Fibroblast of lung (primary cell): ENCODE measurements at regions not wholly inside any gene's neighbourhood (a gene's known extent, or its start where the extent isn't known, plus 50 kb on each side); places are given as distances from the start of the nearest gene placed in this dataset.

Source experiments
- DNase-seq, 2 donors: peaks; one replicate each; pipeline versions ENCODE4 v3.0.0 to v3.0.0-alpha.2; 2010; ENCODE audit warnings: low read depth in 2 of 2
- H2AFZ ChIP-seq: 2 replicates; pipeline ENCODE4 v1.5.1; 2012; ENCODE audit warnings: low read length, control low read depth, inconsistent platforms
- H3K27ac ChIP-seq: 2 replicates; pipeline ENCODE4 v1.5.1; 2011; ENCODE audit warnings: low read length, control low read depth; ENCODE audit not compliant: insufficient read depth
- H3K27me3 ChIP-seq: 2 replicates; pipeline ENCODE4 v1.5.1; 2011; ENCODE audit warnings: mild to moderate bottlenecking, low read length; ENCODE audit not compliant: control insufficient read depth, insufficient read depth
- H3K36me3 ChIP-seq: 2 replicates; pipeline ENCODE4 v1.5.1; 2011; ENCODE audit warnings: low read length; ENCODE audit not compliant: control insufficient read depth, insufficient read depth
- H3K4me1 ChIP-seq: 2 replicates; pipeline ENCODE4 v1.5.1; 2011; ENCODE audit warnings: low read length; ENCODE audit not compliant: control insufficient read depth, insufficient read depth; ENCODE audit errors: extremely low read depth
- H3K4me2 ChIP-seq: 2 replicates; pipeline ENCODE4 v1.5.1; 2011; ENCODE audit warnings: low read length, control low read depth; ENCODE audit not compliant: insufficient read depth; ENCODE audit errors: extremely low read depth
- H3K4me3 ChIP-seq, 4 experiments: fragments of 200-600 bp in 1 of 4; sonication (generic) in 1 of 4; replicated peaks in 1 of 4; 2 replicates each; pipeline ENCODE4 v1.5.1; 2011 to 2016; ENCODE audit warnings: low read length in 4 of 4, low read depth in 3 of 4, mild to moderate bottlenecking in 3 of 4, control low read depth in 2 of 4, inconsistent platforms in 1 of 4, mixed read lengths in 1 of 4; ENCODE audit not compliant: insufficient read depth in 1 of 4; ENCODE audit errors: control extremely low read depth in 1 of 4
- H3K79me2 ChIP-seq: 2 replicates; pipeline ENCODE4 v1.5.1; 2012; ENCODE audit warnings: mild to moderate bottlenecking, low read length, inconsistent platforms; ENCODE audit not compliant: control insufficient read depth, insufficient read depth
- H3K9ac ChIP-seq: 2 replicates; pipeline ENCODE4 v1.5.1; 2011; ENCODE audit warnings: mild to moderate bottlenecking, low read length, control low read depth; ENCODE audit not compliant: insufficient read depth
- H3K9me3 ChIP-seq: 2 replicates; pipeline ENCODE4 v1.5.1; 2012; ENCODE audit warnings: low read depth, low read length; ENCODE audit not compliant: control insufficient read depth, insufficient read depth
- H4K20me1 ChIP-seq: 2 replicates; pipeline ENCODE4 v1.5.1; 2011; ENCODE audit warnings: low read length; ENCODE audit not compliant: control insufficient read depth, insufficient read depth; ENCODE audit errors: extremely low read depth
- CTCF ChIP-seq, 2 donors: IDR thresholded peaks in 1 of 2; conservative IDR thresholded peaks in 1 of 2; 1 replicate in 1 of 2; 2 replicates in 1 of 2; pipeline ENCODE4 v1.5.1; 2011 to 2012; ENCODE audit warnings: low read length in 2 of 2, control low read depth in 1 of 2, inconsistent platforms in 1 of 2, low read depth in 1 of 2, mild to moderate bottlenecking in 1 of 2
- EZH2 ChIP-seq: IDR thresholded peaks from 2 replicates; pipeline ENCODE4 v1.5.1; 2012; ENCODE audit warnings: low read length, control low read depth, mild to moderate bottlenecking; ENCODE audit errors: missing control alignments

GRCh38 chr6:47890326-47890875 is 108.6 kb downstream of the OPN5 start:
- DNase-seq, result no peak
- Histone ChIP-seq H3K27me3 (no peaks in the 10 kb centered on the region), H3K4me1 (no peaks in the 10 kb centered on the region), H2AFZ (no peak overlapping the region), H3K79me2 (no peaks in the 10 kb centered on the region), H4K20me1 (no peaks in the 10 kb centered on the region), H3K27ac (no peak overlapping the region), H3K9ac (no peak overlapping the region), H3K4me3 (no peak overlapping the region), H3K4me2 (no peak overlapping the region), H3K9me3 (no peaks in the 10 kb centered on the region), H3K36me3 (no peaks in the 10 kb centered on the region)
- no peak for TF ChIP-seq CTCF (conservative IDR thresholded peaks at IDR 0.05 in 1 of 2, IDR thresholded peaks at IDR 0.05 in 1 of 2; ENCODE audit: low read depth in 1 of 2, low read length in 2 of 2)
- no peak for TF ChIP-seq EZH2

- Histone ChIP-seq H3K36me3 (no peaks in the 10 kb centered on the region), H2AFZ (no peak overlapping the region), H3K4me1 (no peaks in the 10 kb centered on the region), H3K27me3 (no peaks in the 10 kb centered on the region), H3K9me3 (no peaks in the 10 kb centered on the region), H4K20me1 (no peaks in the 10 kb centered on the region), H3K4me2 (no peak overlapping the region), H3K27ac (no peak overlapping the region), H3K4me3 (no peak overlapping the region), H3K79me2 (no peaks in the 10 kb centered on the region), H3K9ac (no peak overlapping the region)
- no peak for TF ChIP-seq EZH2
- TF ChIP-seq CTCF (conservative IDR thresholded peaks at IDR 0.05 in 1 of 2, IDR thresholded peaks at IDR 0.05 in 1 of 2; ENCODE audit: low read depth in 1 of 2, low read length in 2 of 2), result no peak
- DNase-seq, result no peak
Observed at GRCh38 chr6:47879015-47879414, 97.2 kb downstream of the OPN5 start.
